K562 (cell line): ENCODE measurements at regions not wholly inside any gene's neighbourhood (a gene's known extent, or its start where the extent isn't known, plus 50 kb on each side); places are given as distances from the start of the nearest gene placed in this dataset.

Source experiments
- ATAC-seq: fragments of 200-7000 bp; cut with Tn5 transposase; 3 replicates; pipeline ENCODE4 v1.9.1; 2020; ENCODE audit warnings: moderate library complexity
- BruUV-seq: library from RNA; stranded (reverse); fragments of 400-500 nt; replicated peaks from 2 replicates; lab custom pipeline; 2021; lab: Mats Ljungman, UMichigan
- CTCF ChIA-PET: fragments of 300-600 bp; formaldehyde crosslinking; extraction: SDS; loops from one replicate; lab custom pipeline; 2021; ENCODE audit warnings: low intra/inter-chr PET ratio; lab: Yijun Ruan, JAX
- POLR2A ChIA-PET: fragments of 300-600, 350-650 bp; sonication (Branson Sonifier 250); formaldehyde crosslinking; extraction: SDS; loops from one replicate; lab custom pipeline; 2021; ENCODE audit warnings: antibody characterized with exemption, inconsistent platforms; lab: Yijun Ruan, JAX
- DNase-seq, 4 experiments: peaks; one replicate each; pipeline versions ENCODE4 v3.0.0 to v3.0.0-alpha.2; 2011 to 2018; ENCODE audit warnings: low spot score in 3 of 4, mixed read lengths in 3 of 4; ENCODE audit errors: extremely low read depth in 1 of 4
- FAIRE-seq: peaks from 2 replicates; lab custom pipeline; 2011; peaks lifted over from hg19 to GRCh38; lab: Jason Lieb, UNC
- H2AFZ ChIP-seq: 2 replicates; pipeline ENCODE4 v1.6.0; 2011; ENCODE audit warnings: low read depth, low read length, control low read depth, inconsistent platforms
- H3K27ac ChIP-seq: fragments of 200-600 bp; 3 replicates; pipeline ENCODE4 v1.8.0; 2011; ENCODE audit warnings: low read depth, mild to moderate bottlenecking, control low read depth, inconsistent platforms, low read length, moderate library complexity, mixed read lengths; ENCODE audit errors: extremely low read depth
- H3K27me3 ChIP-seq, 2 experiments: fragments of 300-600 bp in 1 of 2; 2 replicates in 1 of 2; 3 replicates in 1 of 2; pipeline versions ENCODE4 v1.6.0 to v1.8.0; 2011; ENCODE audit warnings: inconsistent platforms in 2 of 2, low read length in 2 of 2, mild to moderate bottlenecking in 1 of 2, mixed read lengths in 1 of 2, moderate library complexity in 1 of 2; ENCODE audit not compliant: control insufficient read depth in 2 of 2, insufficient read depth in 2 of 2
- H3K36me3 ChIP-seq: fragments of 300-600 bp; 3 replicates; pipeline ENCODE4 v1.8.0; 2011; ENCODE audit warnings: mild to moderate bottlenecking, low read length, inconsistent platforms; ENCODE audit not compliant: control insufficient read depth, insufficient read depth
- H3K4me1 ChIP-seq, 2 experiments: fragments of 200-600 bp in 1 of 2; replicated peaks in 1 of 2; 2 replicates in 1 of 2; 3 replicates in 1 of 2; pipeline versions ENCODE4 v1.5.1 to v1.8.0; 2011; ENCODE audit warnings: inconsistent platforms in 2 of 2, low read length in 2 of 2, mild to moderate bottlenecking in 1 of 2, mixed read lengths in 1 of 2, moderate library complexity in 1 of 2; ENCODE audit not compliant: control insufficient read depth in 2 of 2, insufficient read depth in 2 of 2
- H3K4me2 ChIP-seq: 2 replicates; pipeline ENCODE4 v1.6.1; 2011; ENCODE audit warnings: low read length, control low read depth, inconsistent platforms, mixed read lengths; ENCODE audit not compliant: insufficient read depth
- H3K4me3 ChIP-seq: fragments of 200-600 bp; sonication (generic), shearing (Covaris generic); 2 replicates; pipeline ENCODE4 v1.5.1; 2016; ENCODE audit warnings: control low read depth, inconsistent platforms
- H3K79me2 ChIP-seq: fragments of 200-600 bp; 3 replicates; pipeline ENCODE4 v1.8.0; 2011; ENCODE audit warnings: low read length, inconsistent platforms; ENCODE audit not compliant: control insufficient read depth, insufficient read depth
- H3K9ac ChIP-seq, 2 experiments: 2 replicates each; pipeline versions ENCODE4 v1.6.0 to v1.6.1; 2011; ENCODE audit warnings: low read depth in 2 of 2, low read length in 2 of 2, control low read depth in 1 of 2, inconsistent platforms in 1 of 2, mild to moderate bottlenecking in 1 of 2, mixed read lengths in 1 of 2; ENCODE audit not compliant: insufficient read depth in 1 of 2
- H3K9me1 ChIP-seq: one replicate; pipeline ENCODE4 v1.6.0; 2011; ENCODE audit warnings: inconsistent platforms, mild to moderate bottlenecking, low read length, moderate library complexity; ENCODE audit not compliant: control insufficient read depth, insufficient read depth
- H3K9me3 ChIP-seq: replicated peaks from 2 replicates; pipeline ENCODE4 v1.5.1; 2011; ENCODE audit warnings: low read depth, low read length, inconsistent platforms; ENCODE audit not compliant: control insufficient read depth, insufficient read depth
- H4K20me1 ChIP-seq: replicated peaks from 2 replicates; pipeline ENCODE4 v1.6.1; 2011; ENCODE audit warnings: low read length, inconsistent platforms, mixed read lengths; ENCODE audit not compliant: control insufficient read depth, insufficient read depth
- LARP7 ChIP-seq: fragments of 450-650 bp; IDR thresholded peaks from 2 replicates; pipeline ENCODE4 v1.6.1; 2016
- SMAD3 ChIP-seq: fragments of 450-650 bp; formaldehyde crosslinking; conservative IDR thresholded peaks from 2 replicates; pipeline ENCODE4 v1.4.0; 2020; ENCODE audit warnings: mild to moderate bottlenecking
- SMARCE1 ChIP-seq: fragments of 450-650 bp; IDR thresholded peaks from 2 replicates; pipeline ENCODE4 v1.7.1; 2016; ENCODE audit warnings: mild to moderate bottlenecking
- SMC3 ChIP-seq: conservative IDR thresholded peaks from 2 replicates; pipeline ENCODE4 v1.6.1; 2011; ENCODE audit warnings: low read depth, low read length, improper control_type of control experiment; ENCODE audit not compliant: insufficient read depth
- ZNF143 ChIP-seq: sonication (generic); formaldehyde crosslinking; IDR thresholded peaks from 2 replicates; pipeline ENCODE4 v1.9.0; 2022; ENCODE audit warnings: mild to moderate bottlenecking, missing genetic modification reagents
- ZNF311 ChIP-seq: fragments of 250-450 bp; sonication (Bioruptor Pico); IDR thresholded peaks from 2 replicates; pipeline ENCODE4 v1.4.0; 2020; ENCODE audit warnings: mild to moderate bottlenecking, moderate library complexity
- ZNF76 ChIP-seq: fragments of 250-450 bp; sonication (Bioruptor Pico); IDR thresholded peaks from 2 replicates; pipeline ENCODE4 v1.4.0; 2020; ENCODE audit warnings: mild to moderate bottlenecking, moderate library complexity, borderline replicate concordance
- ZSCAN29 ChIP-seq: fragments of 450-650 bp; IDR thresholded peaks from 2 replicates; pipeline ENCODE4 v1.6.1; 2017
- WGBS: fragments of 100-300 bp; shearing (Covaris generic); methylation state at CpG from one replicate; pipeline ENCODE4 v1.1.6; 2016; ENCODE audit warnings: low coverage, mixed read lengths; ENCODE audit not compliant: insufficient coverage; ENCODE audit errors: missing lambda C conversion rate; 5-methylcytosine and 5-hydroxymethylcytosine counted together
- in situ Hi-C: fragments of 300-500 bp; cut with MboI; formaldehyde crosslinking; loops from 4 replicates; pipeline ENCODE4 v1.15.0; 2018; ENCODE audit warnings: inconsistent platforms, mixed read lengths
- intact Hi-C: fragments of 100-400 bp; cut with micrococcal nuclease; formaldehyde crosslinking; loops from 2 replicates; pipeline ENCODE4 v1.14.2; 2022
- TF ChIP-seq, protein P1 (sequence below): fragments of 250-450 bp; sonication (Bioruptor Pico); IDR thresholded peaks from 2 replicates; pipeline ENCODE4 v1.5.1; 2021; ENCODE audit warnings: mild to moderate bottlenecking

DNA sequence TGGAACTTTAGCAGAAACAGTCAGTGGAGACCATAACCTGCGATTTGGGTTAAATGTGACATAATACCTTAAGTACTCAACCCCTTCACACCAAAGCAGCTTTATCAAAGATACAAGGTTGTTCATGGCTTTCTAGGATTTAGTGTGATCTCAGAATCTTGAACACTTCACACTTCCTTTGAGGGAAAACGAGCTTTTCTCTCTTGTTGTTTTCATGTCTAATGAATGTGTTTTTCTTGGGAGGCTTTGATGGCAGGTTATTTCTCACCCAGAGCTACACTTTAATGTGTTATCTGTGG lies 437.0 kb downstream of the TMEM232 start (continued):
- TF ChIP-seq ZNF143 (CRISPR knock-in tag) (no peak), ZNF76 (no peak), ZSCAN29 (no peak), SMAD3 (CRISPR knock-in tag) (no peak), SMARCE1 (no peak), ZNF311 (CRISPR knock-in tag) (no peak)
- TF ChIP-seq, protein P1, sequence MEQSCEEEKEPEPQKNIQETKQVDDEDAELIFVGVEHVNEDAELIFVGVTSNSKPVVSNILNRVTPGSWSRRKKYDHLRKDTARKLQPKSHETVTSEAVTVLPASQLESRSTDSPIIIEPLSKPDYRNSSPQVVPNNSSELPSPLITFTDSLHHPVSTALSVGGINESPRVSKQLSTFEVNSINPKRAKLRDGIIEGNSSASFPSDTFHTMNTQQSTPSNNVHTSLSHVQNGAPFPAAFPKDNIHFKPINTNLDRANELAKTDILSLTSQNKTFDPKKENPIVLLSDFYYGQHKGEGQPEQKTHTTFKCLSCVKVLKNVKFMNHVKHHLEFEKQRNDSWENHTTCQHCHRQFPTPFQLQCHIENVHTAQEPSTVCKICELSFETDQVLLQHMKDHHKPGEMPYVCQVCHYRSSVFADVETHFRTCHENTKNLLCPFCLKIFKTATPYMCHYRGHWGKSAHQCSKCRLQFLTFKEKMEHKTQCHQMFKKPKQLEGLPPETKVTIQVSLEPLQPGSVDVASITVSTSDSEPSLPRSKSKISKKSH (CRISPR knock-in tag): no peak

DNA sequence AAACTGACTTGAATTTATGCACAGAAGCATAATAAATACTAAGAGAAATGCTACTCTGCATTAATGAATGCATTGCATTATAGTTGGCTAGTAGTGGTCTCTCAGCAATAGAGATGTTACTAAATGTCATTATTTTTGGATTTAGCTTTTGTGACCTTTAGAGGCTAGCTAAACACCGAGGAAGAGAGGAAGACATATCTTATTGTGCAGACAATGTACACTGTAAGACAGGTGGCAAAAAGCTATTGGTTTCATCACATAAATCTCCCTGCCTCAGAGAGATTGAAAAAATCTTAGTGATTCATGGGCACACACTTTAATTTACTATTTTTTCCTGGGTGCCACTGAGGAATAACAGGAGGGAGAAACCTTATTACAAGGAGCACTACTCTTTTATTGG lies 435.9 kb downstream of the TMEM232 start:
- H3K4me2 ChIP-seq: no peak overlapping the region
- WGBS: 0% methylated on average over 1 of the region's 1 CpG

More for the DNA sequence above, 435.9 kb downstream of the TMEM232 start:
- Histone ChIP-seq H4K20me1 (no peaks in the 10 kb centered on the region), H3K9me1 (no peaks in the 10 kb centered on the region), H3K4me3 (no peak overlapping the region), H2AFZ (no peak overlapping the region), H3K27me3 (no peaks in the 10 kb centered on the region), H3K27ac (no peak overlapping the region), H3K4me1 (no peaks in the 10 kb centered on the region), H3K9me3 (no peaks in the 10 kb centered on the region), H3K9ac (no peak overlapping the region), H3K79me2 (no peaks in the 10 kb centered on the region), H3K36me3 (no peaks in the 10 kb centered on the region)
- ChIA-PET CTCF (no interaction called here), POLR2A (no interaction called here)
- FAIRE-seq (no peak), ATAC-seq (no peak), DNase-seq (no peak)
- in situ Hi-C loops: no loop called here
- TF ChIP-seq LARP7 (no peak), SMC3 (no peak)
- BruUV-seq: no TSS peak
- intact Hi-C loops: no loop called here
